ENCODE measurements at regions not wholly inside any gene's neighbourhood (a gene's known extent, or its start where the extent isn't known, plus 50 kb on each side); places are given as distances from the start of the nearest gene placed in this dataset.

DNA sequence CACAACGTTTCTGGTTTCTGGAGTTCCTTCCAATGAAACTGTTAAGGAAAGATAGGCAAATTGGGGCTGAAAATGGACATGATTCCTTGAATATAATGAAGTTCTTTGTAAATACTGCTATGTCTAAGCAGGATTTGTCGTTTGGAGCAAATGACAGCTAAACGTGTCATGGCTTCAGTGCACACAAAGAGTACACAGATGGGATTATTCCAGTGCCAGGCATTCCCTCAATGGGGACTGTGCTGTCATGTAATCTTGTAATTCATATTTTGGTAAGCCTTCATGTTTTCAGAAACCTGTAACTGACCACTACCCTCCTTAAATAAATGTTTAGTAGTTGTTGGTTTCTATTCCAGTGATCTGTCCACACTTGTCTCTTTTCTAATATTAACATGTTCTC is 404.7 kb upstream of the CDH7 start:
- Histone ChIP-seq H3F3A (ENCODE audit: insufficient read depth, low read depth) (no peaks in the 10 kb centered on the region), H3K9me3 (ENCODE audit: insufficient read depth, low read depth) (no peaks in the 10 kb centered on the region; the same call in 1 of the 2 replicates), H4K20me1 (ENCODE audit: insufficient read depth) (no peaks in the 10 kb centered on the region), H3K4me2 (no peak overlapping the region), H3K79me2 (ENCODE audit: low read depth) (no peaks in the 10 kb centered on the region), H3K36me3 (ENCODE audit: low read depth) (no peaks in the 10 kb centered on the region), H3K27me3 (ENCODE audit: insufficient read depth, low read depth) (no peaks in the 10 kb centered on the region), H3K27ac (no peak overlapping the region), H3K4me3 (no peak overlapping the region), H2AFZ (no peak overlapping the region), H3K4me1 (replicated peaks; ENCODE audit: insufficient read depth) (no peaks in the 10 kb centered on the region), H3K9me2 (ENCODE audit: insufficient read depth) (peaks cover 9% of the 10 kb centered on the region; the same call in 1 of the 2 replicates)
- CTCF ChIA-PET, result no interaction called here
- DNase-seq, result no peak
- intact Hi-C loops (cut with micrococcal nuclease; ENCODE audit: unreplicated experiment), result no loop called here
- no peak for TF ChIP-seq EZH2 (IDR thresholded peaks at IDR 0.05; ENCODE audit: low read depth)
- TF ChIP-seq, protein P1, sequence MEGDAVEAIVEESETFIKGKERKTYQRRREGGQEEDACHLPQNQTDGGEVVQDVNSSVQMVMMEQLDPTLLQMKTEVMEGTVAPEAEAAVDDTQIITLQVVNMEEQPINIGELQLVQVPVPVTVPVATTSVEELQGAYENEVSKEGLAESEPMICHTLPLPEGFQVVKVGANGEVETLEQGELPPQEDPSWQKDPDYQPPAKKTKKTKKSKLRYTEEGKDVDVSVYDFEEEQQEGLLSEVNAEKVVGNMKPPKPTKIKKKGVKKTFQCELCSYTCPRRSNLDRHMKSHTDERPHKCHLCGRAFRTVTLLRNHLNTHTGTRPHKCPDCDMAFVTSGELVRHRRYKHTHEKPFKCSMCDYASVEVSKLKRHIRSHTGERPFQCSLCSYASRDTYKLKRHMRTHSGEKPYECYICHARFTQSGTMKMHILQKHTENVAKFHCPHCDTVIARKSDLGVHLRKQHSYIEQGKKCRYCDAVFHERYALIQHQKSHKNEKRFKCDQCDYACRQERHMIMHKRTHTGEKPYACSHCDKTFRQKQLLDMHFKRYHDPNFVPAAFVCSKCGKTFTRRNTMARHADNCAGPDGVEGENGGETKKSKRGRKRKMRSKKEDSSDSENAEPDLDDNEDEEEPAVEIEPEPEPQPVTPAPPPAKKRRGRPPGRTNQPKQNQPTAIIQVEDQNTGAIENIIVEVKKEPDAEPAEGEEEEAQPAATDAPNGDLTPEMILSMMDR (conservative IDR thresholded peaks at IDR 0.05), result no peak
- BruUV-seq (replicated peaks), result no TSS peak
- POLR2A ChIA-PET (ENCODE audit: unreplicated experiment), result no interaction called here

DNA sequence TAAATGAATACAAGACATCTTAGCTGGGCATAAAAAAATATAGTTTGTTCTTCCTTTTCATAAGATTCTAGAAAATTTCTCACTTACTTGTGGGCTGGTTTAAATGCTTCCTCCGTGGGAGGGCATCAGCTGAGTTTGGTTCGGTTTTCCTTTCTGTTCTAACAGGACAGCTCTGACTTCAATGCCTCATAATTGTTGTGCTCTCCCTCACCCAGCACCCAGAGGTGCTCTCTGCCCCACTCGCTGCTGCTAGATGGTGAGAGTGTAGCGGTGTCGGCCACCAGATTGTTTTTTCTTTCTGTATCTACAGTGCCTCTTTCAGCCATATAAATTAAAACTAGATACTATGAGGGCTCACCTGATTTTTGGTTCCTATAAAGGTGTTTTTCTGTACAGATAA is 407.2 kb upstream of the CDH7 start:
- Histone ChIP-seq H3K4me3 (no peak overlapping the region), H3K4me1 (replicated peaks; ENCODE audit: insufficient read depth) (no peaks in the 10 kb centered on the region), H2AFZ (peak overlapping the region; percentile 72), H3K27ac (no peak overlapping the region), H3K27me3 (ENCODE audit: insufficient read depth, low read depth) (no peaks in the 10 kb centered on the region), H3K36me3 (ENCODE audit: low read depth) (no peaks in the 10 kb centered on the region), H3F3A (ENCODE audit: insufficient read depth, low read depth) (no peaks in the 10 kb centered on the region), H3K9me3 (ENCODE audit: insufficient read depth, low read depth) (no peaks in the 10 kb centered on the region; the same call in 1 of the 2 replicates), H3K79me2 (ENCODE audit: low read depth) (no peaks in the 10 kb centered on the region), H3K9me2 (ENCODE audit: insufficient read depth) (no peaks in the 10 kb centered on the region), H4K20me1 (ENCODE audit: insufficient read depth) (no peaks in the 10 kb centered on the region), H3K4me2 (no peak overlapping the region)
- intact Hi-C loops (cut with micrococcal nuclease; ENCODE audit: unreplicated experiment), result no loop called here
- DNase-seq, result no peak
- TF ChIP-seq EZH2 (IDR thresholded peaks at IDR 0.05; ENCODE audit: low read depth), result no peak
- TF ChIP-seq, protein P1 (conservative IDR thresholded peaks at IDR 0.05), result no peak
- CTCF ChIA-PET, result no interaction called here
- BruUV-seq (replicated peaks), result no TSS peak
- POLR2A ChIA-PET (ENCODE audit: unreplicated experiment), result no interaction called here

DNA sequence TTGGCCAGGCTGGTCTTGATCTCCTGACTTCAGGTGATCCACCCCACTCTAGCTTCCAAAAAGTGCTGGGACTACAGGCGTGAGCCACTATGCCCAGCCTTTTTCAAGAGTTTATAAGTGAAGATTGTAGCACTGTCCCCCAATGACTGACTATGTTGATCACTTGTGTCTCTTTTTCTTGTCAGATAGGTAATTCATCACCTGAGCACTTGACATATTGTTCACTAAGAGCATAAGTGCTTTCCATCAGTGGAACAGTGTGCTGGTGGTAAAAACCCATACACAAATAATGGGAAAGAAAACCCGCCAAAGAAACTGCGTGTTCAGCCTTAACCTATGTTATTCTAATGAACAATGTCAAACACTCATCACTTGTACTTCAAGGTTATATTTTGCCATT is 414.4 kb upstream of the CDH7 start:
- no peaks in the 10 kb centered on the region for H4K20me1 ChIP-seq (ENCODE audit: insufficient read depth)
- DNase-seq, result no peak
- no peaks in the 10 kb centered on the region for H3K4me1 ChIP-seq (replicated peaks; ENCODE audit: insufficient read depth)
- ChIA-PET CTCF (no interaction called here), POLR2A (ENCODE audit: unreplicated experiment) (no interaction called here)
- H3K4me2 ChIP-seq, result no peak overlapping the region
- BruUV-seq (replicated peaks), result no TSS peak
- no peaks in the 10 kb centered on the region for H3K36me3 ChIP-seq (ENCODE audit: low read depth)
- no peaks in the 10 kb centered on the region for H3K9me3 ChIP-seq (ENCODE audit: insufficient read depth, low read depth)
- no peak overlapping the region for H3K27ac ChIP-seq
- no peaks in the 10 kb centered on the region for H3K79me2 ChIP-seq (ENCODE audit: low read depth)
- intact Hi-C loops (cut with micrococcal nuclease; ENCODE audit: unreplicated experiment), result no loop called here
- H2AFZ ChIP-seq, result no peak overlapping the region
- no peaks in the 10 kb centered on the region for H3K27me3 ChIP-seq (ENCODE audit: insufficient read depth, low read depth)
- H3F3A ChIP-seq (ENCODE audit: insufficient read depth, low read depth), result no peaks in the 10 kb centered on the region
- TF ChIP-seq EZH2 (IDR thresholded peaks at IDR 0.05; ENCODE audit: low read depth), result no peak
- TF ChIP-seq, protein P1 (conservative IDR thresholded peaks at IDR 0.05), result no peak
- H3K9me2 ChIP-seq (ENCODE audit: insufficient read depth), result no peaks in the 10 kb centered on the region
- no peak overlapping the region for H3K4me3 ChIP-seq

All from PC-9 (cell line).